BJ (cell line): ENCODE measurements at regions not wholly inside any gene's neighbourhood (a gene's known extent, or its start where the extent isn't known, plus 50 kb on each side); places are given as distances from the start of the nearest gene placed in this dataset.

Experiments
- CTCF ChIA-PET: fragments of 350-600 bp; formaldehyde crosslinking; extraction: SDS; loops from one replicate; lab custom pipeline; 2021; ENCODE audit warnings: antibody characterized with exemption, inconsistent platforms; lab: Yijun Ruan, JAX
- POLR2A ChIA-PET: fragments of 300-600 bp; sonication (Branson Sonifier 250); formaldehyde crosslinking; extraction: SDS; loops from one replicate; lab custom pipeline; 2021; ENCODE audit warnings: antibody characterized with exemption; lab: Charles Lee
- DNase-seq: peaks from one replicate; pipeline ENCODE4 v3.0.0-alpha.2; 2011; ENCODE audit warnings: low read depth
- H3K27me3 ChIP-seq: 2 replicates; pipeline ENCODE4 v1.6.0; 2011; ENCODE audit warnings: low read length; ENCODE audit not compliant: control insufficient read depth, insufficient read depth
- H3K36me3 ChIP-seq: 2 replicates; pipeline ENCODE4 v1.5.1; 2011; ENCODE audit warnings: low read length; ENCODE audit not compliant: control insufficient read depth, insufficient read depth
- H3K4me3 ChIP-seq: 2 replicates; pipeline ENCODE4 v1.5.1; 2011; ENCODE audit warnings: low read depth, mild to moderate bottlenecking, control low read depth, low read length
- CTCF ChIP-seq: IDR thresholded peaks from 2 replicates; pipeline ENCODE4 v1.5.1; 2011; ENCODE audit warnings: low read depth, mild to moderate bottlenecking, control low read depth, inconsistent platforms, low read length, moderate library complexity; ENCODE audit not compliant: insufficient read depth

- no peak for DNase-seq
- Histone ChIP-seq H3K27me3 (no peaks in the 10 kb centered on the region), H3K36me3 (no peaks in the 10 kb centered on the region), H3K4me3 (no peak overlapping the region)
- POLR2A ChIA-PET = no interaction called here
- CTCF ChIA-PET = no interaction called here
- TF ChIP-seq CTCF = no peak
Measured at GRCh38 chr6:8749465-8749864, 314.1 kb upstream of the SLC35B3 start.

- Histone ChIP-seq H3K27me3 (no peaks in the 10 kb centered on the region), H3K4me3 (no peak overlapping the region), H3K36me3 (no peaks in the 10 kb centered on the region)
- ChIA-PET CTCF (no interaction called here), POLR2A (no interaction called here)
- DNase-seq = no peak
- TF ChIP-seq CTCF = no peak
Measured at GRCh38 chr6:8743170-8743745, 307.9 kb upstream of the SLC35B3 start.

GRCh38 chr6:8739454-8739853 is 304.1 kb upstream of the SLC35B3 start:
- no peak for DNase-seq
- H3K27me3 ChIP-seq = no peaks in the 10 kb centered on the region
- POLR2A ChIA-PET = no interaction called here
- CTCF ChIA-PET = no interaction called here
- no peaks in the 10 kb centered on the region for H3K36me3 ChIP-seq
- no peak overlapping the region for H3K4me3 ChIP-seq
- TF ChIP-seq CTCF = no peak

- no peak for DNase-seq
- Histone ChIP-seq H3K4me3 (no peak overlapping the region), H3K36me3 (no peaks in the 10 kb centered on the region), H3K27me3 (no peaks in the 10 kb centered on the region)
- TF ChIP-seq CTCF = no peak
- ChIA-PET POLR2A (no interaction called here), CTCF (no interaction called here)
Measured at GRCh38 chr6:8738951-8739350, 303.6 kb upstream of the SLC35B3 start.

GRCh38 chr6:8736156-8736895 is 301.0 kb upstream of the SLC35B3 start:
- ChIA-PET POLR2A (no interaction called here), CTCF (no interaction called here)
- no peak for TF ChIP-seq CTCF
- no peak for DNase-seq
- no peak overlapping the region for H3K4me3 ChIP-seq
- no peaks in the 10 kb centered on the region for H3K36me3 ChIP-seq
- H3K27me3 ChIP-seq = no peaks in the 10 kb centered on the region
